Endothelial cell of umbilical vein (primary cell): ENCODE measurements at regions not wholly inside any gene's neighbourhood (a gene's known extent, or its start where the extent isn't known, plus 50 kb on each side); places are given as distances from the start of the nearest gene placed in this dataset.

ENCODE experiments used
- BruUV-seq: library from RNA; stranded (reverse); fragments of 400-500 nt; replicated peaks from 2 replicates; lab custom pipeline; 2021; lab: Mats Ljungman, UMichigan
- CTCF ChIA-PET: fragments of 300-600, 350-600 bp; sonication (Branson Sonifier 250); formaldehyde crosslinking; loops from one replicate; lab custom pipeline; 2021; ENCODE audit warnings: antibody characterized with exemption, inconsistent platforms; lab: Charles Lee
- POLR2A ChIA-PET: fragments of 300-600, 350-600 bp; sonication (Branson Sonifier 250); formaldehyde crosslinking; loops from one replicate; lab custom pipeline; 2021; ENCODE audit warnings: antibody characterized with exemption, inconsistent platforms; lab: Charles Lee
- DNase-seq: peaks from one replicate; pipeline ENCODE4 v3.0.0-alpha.2; 2011; ENCODE audit warnings: low read depth, low spot score
- FAIRE-seq: peaks from 2 replicates; lab custom pipeline; 2011; peaks lifted over from hg19 to GRCh38; lab: Jason Lieb, UNC
- H2AFZ ChIP-seq: 2 replicates; pipeline ENCODE4 v1.6.0; 2012; ENCODE audit warnings: low read depth, low read length, control low read depth, inconsistent platforms
- H3K27ac ChIP-seq: 2 replicates; pipeline ENCODE4 v1.5.1; 2011; ENCODE audit warnings: low read depth, mild to moderate bottlenecking, control low read depth, low read length, moderate library complexity; ENCODE audit not compliant: insufficient read depth
- H3K27me3 ChIP-seq, 2 experiments: 2 replicates each; pipeline versions ENCODE4 v1.6.0 to v1.6.1; 2011; ENCODE audit warnings: low read length in 2 of 2, mixed read lengths in 1 of 2; ENCODE audit not compliant: control insufficient read depth in 2 of 2, insufficient read depth in 2 of 2
- H3K36me3 ChIP-seq, 2 experiments: 2 replicates in 1 of 2; 3 replicates in 1 of 2; pipeline ENCODE4 v1.5.1; 2011; ENCODE audit warnings: low read length in 2 of 2, mild to moderate bottlenecking in 1 of 2, moderate library complexity in 1 of 2; ENCODE audit not compliant: control insufficient read depth in 2 of 2, insufficient read depth in 2 of 2; ENCODE audit errors: extremely low read depth in 1 of 2
- H3K4me1 ChIP-seq: 3 replicates; pipeline ENCODE4 v1.5.1; 2011; ENCODE audit warnings: mild to moderate bottlenecking, low read length; ENCODE audit not compliant: control insufficient read depth, insufficient read depth; ENCODE audit errors: extremely low read depth
- H3K4me2 ChIP-seq: 2 replicates; pipeline ENCODE4 v1.6.1; 2011; ENCODE audit warnings: low read length, control low read depth, mixed read lengths; ENCODE audit not compliant: insufficient read depth
- H3K4me3 ChIP-seq, 3 experiments: fragments of 200-600 bp in 1 of 3; sonication (generic), shearing (Covaris generic) in 1 of 3; replicated peaks in 1 of 3; 2 replicates each; pipeline ENCODE4 v1.5.1; 2011 to 2016; ENCODE audit warnings: control low read depth in 3 of 3, low read length in 3 of 3, mild to moderate bottlenecking in 2 of 3, inconsistent platforms in 1 of 3, low read depth in 1 of 3, moderate library complexity in 1 of 3; ENCODE audit not compliant: insufficient read depth in 1 of 3
- H3K79me2 ChIP-seq: 2 replicates; pipeline ENCODE4 v1.6.0; 2012; ENCODE audit warnings: low read length, inconsistent platforms; ENCODE audit not compliant: control insufficient read depth, insufficient read depth
- H3K9ac ChIP-seq: replicated peaks from 2 replicates; pipeline ENCODE3; 2011; ENCODE audit warnings: low read length, control low read depth; ENCODE audit not compliant: insufficient read depth; ENCODE audit errors: extremely low read depth
- H3K9me1 ChIP-seq: replicated peaks from 3 replicates; pipeline ENCODE4 v1.6.0; 2011; ENCODE audit warnings: mild to moderate bottlenecking, low read length; ENCODE audit not compliant: control insufficient read depth, insufficient read depth; ENCODE audit errors: extremely low read depth
- H3K9me3 ChIP-seq: replicated peaks from 2 replicates; pipeline ENCODE4 v1.5.1; 2012; ENCODE audit warnings: low read length, inconsistent platforms; ENCODE audit not compliant: control insufficient read depth, insufficient read depth
- H4K20me1 ChIP-seq: replicated peaks from 2 replicates; pipeline ENCODE3; 2011; ENCODE audit warnings: mild to moderate bottlenecking, low read length; ENCODE audit not compliant: control insufficient read depth, insufficient read depth; ENCODE audit errors: extremely low read depth
- EZH2 ChIP-seq: IDR thresholded peaks from 2 replicates; pipeline ENCODE4 v1.6.1; 2012; ENCODE audit warnings: borderline replicate concordance, low read depth, mild to moderate bottlenecking, moderate library complexity, low read length, inconsistent platforms; ENCODE audit not compliant: severe bottlenecking
- FOS ChIP-seq: IDR thresholded peaks from 2 replicates; pipeline ENCODE4 v1.6.1; 2011; ENCODE audit warnings: mild to moderate bottlenecking, low read length, moderate library complexity, borderline replicate concordance; ENCODE audit not compliant: insufficient read depth
- GATA2 ChIP-seq: IDR thresholded peaks from 2 replicates; pipeline ENCODE4 v1.7.0; 2011; ENCODE audit warnings: low read depth, mild to moderate bottlenecking, moderate library complexity, mixed read lengths, low read length; ENCODE audit not compliant: insufficient read length, insufficient read depth
- JUN ChIP-seq: IDR thresholded peaks from 2 replicates; pipeline ENCODE4 v1.6.1; 2011; ENCODE audit warnings: borderline replicate concordance, low read depth; ENCODE audit not compliant: insufficient read length, insufficient read depth
- MAX ChIP-seq: IDR thresholded peaks from 2 replicates; pipeline ENCODE4 v1.6.1; 2011; ENCODE audit not compliant: insufficient read depth, insufficient read length
- MYC ChIP-seq: IDR thresholded peaks from one replicate; pipeline ENCODE4 v1.6.1; 2011; ENCODE audit warnings: mild to moderate bottlenecking, low read depth, low read length
- POLR2A ChIP-seq: IDR thresholded peaks from 2 replicates; pipeline ENCODE4 v1.6.1; 2012; ENCODE audit warnings: low read depth, mild to moderate bottlenecking, control low read depth, low read length
- POLR2AphosphoS5 ChIP-seq: IDR thresholded peaks from 2 replicates; pipeline ENCODE4 v1.6.1; 2012; ENCODE audit warnings: low read depth, mild to moderate bottlenecking, control low read depth, low read length, moderate library complexity; ENCODE audit not compliant: insufficient read depth
- dilution Hi-C: fragments of 300-500 bp; cut with MboI; formaldehyde crosslinking; loops from one replicate; pipeline ENCODE4 v1.15.0; 2019; ENCODE audit warnings: low sequenced_read_pairs; ENCODE audit not compliant: extremely low pct_ligation_motif_present
- intact Hi-C: fragments of 100-400 bp; cut with micrococcal nuclease; formaldehyde crosslinking; loops from one replicate; pipeline ENCODE4 v1.10.0; 2022
- TF ChIP-seq, protein P1 (sequence below), 2 donors: IDR thresholded peaks; 1 replicate in 1 of 2; 2 replicates in 1 of 2; pipeline ENCODE4 v1.5.1; 2011; ENCODE audit warnings: low read length in 2 of 2, mild to moderate bottlenecking in 2 of 2, moderate library complexity in 2 of 2, control low read depth in 1 of 2, inconsistent platforms in 1 of 2, low read depth in 1 of 2; ENCODE audit not compliant: insufficient read depth in 1 of 2; ENCODE audit errors: extremely low read depth in 1 of 2

DNA sequence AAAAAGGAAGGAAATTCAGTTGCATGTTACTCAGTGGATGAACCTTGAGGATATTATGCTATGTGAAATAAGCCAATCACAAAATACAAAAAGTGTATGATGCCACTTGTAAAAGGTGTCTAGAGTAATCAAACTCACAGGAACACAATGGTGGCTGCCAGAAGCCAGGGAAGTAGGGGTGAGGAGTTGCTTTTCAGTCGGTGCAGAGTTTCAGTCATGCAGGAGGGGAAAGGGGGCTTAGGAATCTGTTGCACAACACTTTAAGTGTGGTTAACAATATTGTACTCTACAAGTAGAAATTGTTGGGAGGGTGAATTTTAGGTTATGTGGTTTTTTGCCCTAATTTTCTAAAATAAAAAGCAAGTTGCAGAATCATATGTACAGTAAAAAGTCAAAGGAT is 184.2 kb upstream of the RAB4A start:
- no peak overlapping the region for H2AFZ ChIP-seq
- no peak overlapping the region for H3K4me3 ChIP-seq
- no peaks in the 10 kb centered on the region for H3K9me3 ChIP-seq
- ChIA-PET POLR2A (no interaction called here), CTCF (no interaction called here)
- dilution Hi-C loops (no loop called here), intact Hi-C loops (no loop called here)
- no peaks in the 10 kb centered on the region for H3K4me1 ChIP-seq
- H4K20me1 ChIP-seq = no peaks in the 10 kb centered on the region
- FAIRE-seq (no peak), DNase-seq (no peak)
- no peaks in the 10 kb centered on the region for H3K79me2 ChIP-seq
- H3K27me3 ChIP-seq = peaks cover 0 to 2% of the 10 kb centered on the region in 2 experiments
- H3K4me2 ChIP-seq = no peak overlapping the region
- no peak overlapping the region for H3K9ac ChIP-seq
- TF ChIP-seq MYC = no peak
- TF ChIP-seq, protein P1, sequence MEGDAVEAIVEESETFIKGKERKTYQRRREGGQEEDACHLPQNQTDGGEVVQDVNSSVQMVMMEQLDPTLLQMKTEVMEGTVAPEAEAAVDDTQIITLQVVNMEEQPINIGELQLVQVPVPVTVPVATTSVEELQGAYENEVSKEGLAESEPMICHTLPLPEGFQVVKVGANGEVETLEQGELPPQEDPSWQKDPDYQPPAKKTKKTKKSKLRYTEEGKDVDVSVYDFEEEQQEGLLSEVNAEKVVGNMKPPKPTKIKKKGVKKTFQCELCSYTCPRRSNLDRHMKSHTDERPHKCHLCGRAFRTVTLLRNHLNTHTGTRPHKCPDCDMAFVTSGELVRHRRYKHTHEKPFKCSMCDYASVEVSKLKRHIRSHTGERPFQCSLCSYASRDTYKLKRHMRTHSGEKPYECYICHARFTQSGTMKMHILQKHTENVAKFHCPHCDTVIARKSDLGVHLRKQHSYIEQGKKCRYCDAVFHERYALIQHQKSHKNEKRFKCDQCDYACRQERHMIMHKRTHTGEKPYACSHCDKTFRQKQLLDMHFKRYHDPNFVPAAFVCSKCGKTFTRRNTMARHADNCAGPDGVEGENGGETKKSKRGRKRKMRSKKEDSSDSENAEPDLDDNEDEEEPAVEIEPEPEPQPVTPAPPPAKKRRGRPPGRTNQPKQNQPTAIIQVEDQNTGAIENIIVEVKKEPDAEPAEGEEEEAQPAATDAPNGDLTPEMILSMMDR (IDR thresholded peaks at IDR 0.05; ENCODE audit: extremely low read depth in 1 of 2, insufficient read depth in 1 of 2, low read depth in 1 of 2, low read length in 2 of 2) = no peak
- no peak for TF ChIP-seq FOS
- TF ChIP-seq POLR2A = no peak
- TF ChIP-seq GATA2 = no peak
- TF ChIP-seq MAX = no peak
- no peak for TF ChIP-seq POLR2AphosphoS5
- TF ChIP-seq JUN = no peak
- TF ChIP-seq EZH2 = no peak
- H3K9me1 ChIP-seq = no peaks in the 10 kb centered on the region
- BruUV-seq = no TSS peak
- H3K27ac ChIP-seq = no peak overlapping the region
- no peaks in the 10 kb centered on the region for H3K36me3 ChIP-seq
